ENCODE measurements at regions not wholly inside any gene's neighbourhood (a gene's known extent, or its start where the extent isn't known, plus 50 kb on each side); places are given as distances from the start of the nearest gene placed in this dataset.

DNA sequence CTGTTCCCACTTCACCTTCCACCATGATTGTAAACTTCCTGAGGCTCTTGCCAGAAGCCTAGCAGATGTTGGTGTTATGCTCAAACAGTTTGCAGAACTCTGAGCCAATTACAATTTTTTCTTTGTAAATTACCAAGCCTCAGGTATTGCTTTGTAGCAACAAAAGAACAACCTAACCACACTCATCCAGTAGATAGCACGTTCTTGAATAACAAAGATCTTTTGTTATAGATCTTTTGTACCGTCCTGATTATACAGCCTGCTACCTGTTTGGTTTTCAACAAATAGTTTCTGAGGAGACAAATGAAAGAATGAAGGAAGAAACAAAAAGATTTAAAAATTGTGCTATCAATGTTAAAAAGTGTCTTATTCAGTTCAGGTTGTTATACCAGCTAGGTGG lies 474.7 kb upstream of the ALCAM start:
- Mint-ChIP-seq H3K4me1 (no peaks in the 10 kb centered on the region), H3K9me3 (no peaks in the 10 kb centered on the region), H3K27me3 (no peaks in the 10 kb centered on the region), H3K27ac (no peak overlapping the region), H3K36me3 (ENCODE audit: low read depth) (no peaks in the 10 kb centered on the region), H3K4me3 (no peak overlapping the region)
- ChIA-PET POLR2A (no interaction called here), CTCF (no interaction called here)
- no peak for DNase-seq

GRCh38 chr3:104896624-104897023 lies 470.1 kb upstream of the ALCAM start:
- no peak overlapping the region for H3K4me3 Mint-ChIP-seq
- H3K9me3 Mint-ChIP-seq = no peaks in the 10 kb centered on the region
- H3K27me3 Mint-ChIP-seq = peaks cover 2% of the 10 kb centered on the region
- ChIA-PET POLR2A (interaction anchor here (0.6 kb wide), 1 partner anchor 1556 kb away, joined by 3 read pairs; no protein-coding TSS in a partner anchor), CTCF (no interaction called here)
- H3K4me1 Mint-ChIP-seq = no peaks in the 10 kb centered on the region
- DNase-seq = no peak
- H3K36me3 Mint-ChIP-seq (ENCODE audit: low read depth) = no peaks in the 10 kb centered on the region
- H3K27ac Mint-ChIP-seq = no peak overlapping the region

- ChIA-PET CTCF (no interaction called here), POLR2A (no interaction called here)
- Mint-ChIP-seq H3K27me3 (peaks cover 2% of the 10 kb centered on the region), H3K9me3 (peaks cover 2% of the 10 kb centered on the region), H3K4me3 (no peak overlapping the region), H3K4me1 (no peaks in the 10 kb centered on the region), H3K36me3 (ENCODE audit: low read depth) (no peaks in the 10 kb centered on the region), H3K27ac (no peak overlapping the region)
- no peak for DNase-seq
Measured at GRCh38 chr3:104901396-104901795, 465.3 kb upstream of the ALCAM start.

GRCh38 chr3:104903064-104903463 lies 463.6 kb upstream of the ALCAM start:
- Mint-ChIP-seq H3K27ac (no peak overlapping the region), H3K4me3 (no peak overlapping the region), H3K27me3 (peaks cover 2% of the 10 kb centered on the region), H3K4me1 (no peaks in the 10 kb centered on the region), H3K9me3 (peaks cover 6% of the 10 kb centered on the region), H3K36me3 (ENCODE audit: low read depth) (no peaks in the 10 kb centered on the region)
- ChIA-PET POLR2A (no interaction called here), CTCF (no interaction called here)
- DNase-seq = no peak

DNA sequence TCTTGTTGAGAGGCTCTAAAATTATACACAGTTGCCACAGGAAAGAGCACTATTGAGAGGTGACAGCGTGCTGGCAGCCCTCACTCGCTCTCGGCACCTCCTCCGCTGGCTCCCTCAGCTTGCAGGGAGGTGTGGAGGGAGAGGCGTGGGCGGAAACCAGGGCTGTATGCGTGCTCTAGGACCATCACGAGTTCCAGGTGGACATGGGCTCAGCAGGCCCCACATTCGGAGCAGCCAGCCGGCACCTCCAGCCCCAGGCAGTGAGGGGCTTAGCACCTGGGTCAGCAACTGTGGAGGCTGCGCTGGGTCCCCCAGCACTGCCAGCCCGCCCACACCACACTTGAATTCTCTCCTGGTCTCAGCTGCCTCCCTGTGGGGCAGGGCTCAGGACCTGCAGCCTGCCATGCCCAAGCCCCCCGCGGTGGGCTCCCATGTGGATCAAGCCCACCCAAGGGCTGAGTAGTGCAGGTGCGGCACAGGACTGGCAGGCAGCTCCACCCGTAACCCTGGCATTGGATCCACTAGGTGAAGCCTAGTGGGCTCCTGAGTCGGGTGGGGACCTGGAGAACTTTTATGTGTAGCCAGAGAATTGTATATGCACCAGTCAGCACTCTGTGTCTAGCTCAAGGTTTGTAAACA lies 460.6 kb upstream of the ALCAM start:
- Mint-ChIP-seq H3K27ac (no peak overlapping the region), H3K27me3 (no peaks in the 10 kb centered on the region), H3K4me1 (no peaks in the 10 kb centered on the region), H3K9me3 (peaks cover 6% of the 10 kb centered on the region), H3K36me3 (ENCODE audit: low read depth) (no peaks in the 10 kb centered on the region), H3K4me3 (no peak overlapping the region)
- DNase-seq = no peak
- ChIA-PET CTCF (no interaction called here), POLR2A (no interaction called here)

- Mint-ChIP-seq H3K27ac (no peak overlapping the region), H3K4me3 (no peak overlapping the region), H3K36me3 (ENCODE audit: low read depth) (no peaks in the 10 kb centered on the region), H3K9me3 (peaks cover 6% of the 10 kb centered on the region), H3K4me1 (no peaks in the 10 kb centered on the region), H3K27me3 (no peaks in the 10 kb centered on the region)
- ChIA-PET CTCF (no interaction called here), POLR2A (no interaction called here)
- no peak for DNase-seq
Measured at GRCh38 chr3:104907507-104907906, 459.2 kb upstream of the ALCAM start.

DNA sequence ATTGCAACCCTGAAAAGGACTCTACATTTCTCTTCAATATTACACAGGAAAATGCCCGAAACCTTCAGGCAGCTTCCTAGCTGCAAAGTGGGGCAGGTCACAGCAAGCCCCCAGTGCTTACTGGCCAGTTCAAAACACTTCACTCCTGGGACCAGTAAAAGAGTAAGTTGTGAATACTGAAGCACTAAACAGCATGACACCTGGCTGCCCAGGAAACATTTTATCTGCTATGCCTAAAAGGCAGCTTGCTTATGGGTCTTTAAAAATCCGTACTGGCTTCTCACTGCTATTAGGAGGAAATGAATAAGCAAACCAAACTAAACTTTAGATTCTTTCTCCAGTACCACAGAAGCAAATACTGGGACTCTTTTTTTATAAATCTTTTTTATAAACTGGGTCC lies 457.9 kb upstream of the ALCAM start:
- no peak for DNase-seq
- Mint-ChIP-seq H3K36me3 (ENCODE audit: low read depth) (no peaks in the 10 kb centered on the region), H3K4me1 (no peaks in the 10 kb centered on the region), H3K27me3 (no peaks in the 10 kb centered on the region), H3K9me3 (peaks cover 4% of the 10 kb centered on the region), H3K4me3 (no peak overlapping the region), H3K27ac (no peak overlapping the region)
- ChIA-PET CTCF (no interaction called here), POLR2A (no interaction called here)

DNA sequence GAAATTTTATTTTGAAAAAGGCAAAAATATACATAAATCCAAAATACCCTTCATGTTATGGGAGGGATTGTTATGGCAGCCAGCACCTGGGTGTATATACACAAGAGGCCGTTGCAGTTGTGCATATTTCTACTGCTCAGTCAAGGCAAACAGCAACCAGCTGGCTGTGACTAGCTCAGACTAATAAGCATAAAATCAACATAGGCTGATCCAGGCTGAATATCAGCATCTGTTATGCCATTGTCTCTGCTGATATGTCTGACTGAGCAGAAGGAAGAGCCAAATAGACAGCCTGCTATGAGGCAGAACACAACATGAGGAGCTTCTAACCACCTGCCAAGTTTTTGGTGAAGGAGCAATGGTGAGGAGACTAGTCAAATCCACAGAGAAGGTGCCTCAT lies 457.5 kb upstream of the ALCAM start:
- no peaks in the 10 kb centered on the region for H3K4me1 Mint-ChIP-seq
- POLR2A ChIA-PET = no interaction called here
- no peak overlapping the region for H3K4me3 Mint-ChIP-seq
- no peaks in the 10 kb centered on the region for H3K36me3 Mint-ChIP-seq (ENCODE audit: low read depth)
- CTCF ChIA-PET = no interaction called here
- H3K27me3 Mint-ChIP-seq = no peaks in the 10 kb centered on the region
- DNase-seq = no peak
- H3K9me3 Mint-ChIP-seq = peaks cover 4% of the 10 kb centered on the region
- H3K27ac Mint-ChIP-seq = no peak overlapping the region

- no peak for DNase-seq
- H3K4me1 Mint-ChIP-seq = no peaks in the 10 kb centered on the region
- no peaks in the 10 kb centered on the region for H3K36me3 Mint-ChIP-seq (ENCODE audit: low read depth)
- H3K4me3 Mint-ChIP-seq = no peak overlapping the region
- ChIA-PET CTCF (no interaction called here), POLR2A (no interaction called here)
- no peaks in the 10 kb centered on the region for H3K27me3 Mint-ChIP-seq
- peaks cover 4% of the 10 kb centered on the region for H3K9me3 Mint-ChIP-seq
- H3K27ac Mint-ChIP-seq = no peak overlapping the region
Measured at GRCh38 chr3:104909721-104910120, 457.0 kb upstream of the ALCAM start.

DNA sequence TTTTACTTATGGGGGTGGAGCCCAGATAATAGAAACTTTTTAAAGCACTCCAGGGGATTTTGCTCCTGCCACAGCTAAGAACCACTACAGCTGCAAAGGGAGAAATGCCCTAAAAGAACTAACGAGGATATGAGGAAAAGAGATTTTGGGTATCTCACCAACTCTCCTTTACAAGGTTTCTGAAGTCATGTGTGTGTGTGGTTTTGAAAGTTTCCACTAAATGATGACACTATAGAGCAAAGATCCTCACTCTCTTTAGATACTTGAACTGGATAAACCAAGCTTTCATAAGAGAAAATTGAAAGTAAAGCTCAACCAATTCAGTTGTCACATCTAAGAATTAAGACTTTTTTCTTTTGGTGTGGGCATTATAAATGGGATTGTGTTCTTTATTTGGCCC lies 455.3 kb upstream of the ALCAM start:
- DNase-seq = no peak
- CTCF ChIA-PET = interaction anchor here (0.6 kb wide), 1 partner anchor 1968 kb away, joined by 3 read pairs; no protein-coding TSS in a partner anchor
- H3K36me3 Mint-ChIP-seq (ENCODE audit: low read depth) = no peaks in the 10 kb centered on the region
- no peak overlapping the region for H3K27ac Mint-ChIP-seq
- POLR2A ChIA-PET = interaction anchor here (0.6 kb wide), 1 partner anchor 13 kb away, joined by 4 read pairs; no protein-coding TSS in a partner anchor
- no peaks in the 10 kb centered on the region for H3K27me3 Mint-ChIP-seq
- H3K4me1 Mint-ChIP-seq = no peaks in the 10 kb centered on the region
- peaks cover 4% of the 10 kb centered on the region for H3K9me3 Mint-ChIP-seq
- no peak overlapping the region for H3K4me3 Mint-ChIP-seq

DNA sequence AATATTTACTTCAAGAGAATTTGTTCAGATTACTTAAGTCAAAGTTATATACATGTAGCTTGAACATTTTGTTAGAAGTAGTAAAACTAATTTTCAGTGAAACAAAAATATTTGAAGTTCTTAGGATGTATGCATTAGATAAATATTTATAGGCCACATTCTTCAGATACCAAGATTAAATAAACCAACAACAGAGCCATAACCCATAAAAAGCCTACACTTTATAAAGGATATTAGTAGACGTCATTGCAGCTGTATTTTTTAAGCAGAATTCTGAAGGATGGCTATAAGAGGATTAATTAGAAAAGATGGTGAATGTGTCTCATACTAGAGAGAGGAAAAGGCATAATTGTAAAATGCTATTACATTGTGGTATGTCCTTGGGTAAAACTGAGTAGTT lies 449.7 kb upstream of the ALCAM start:
- no peaks in the 10 kb centered on the region for H3K4me1 Mint-ChIP-seq
- no peak for DNase-seq
- peaks cover 7% of the 10 kb centered on the region for H3K9me3 Mint-ChIP-seq
- ChIA-PET POLR2A (no interaction called here), CTCF (no interaction called here)
- H3K27me3 Mint-ChIP-seq = no peaks in the 10 kb centered on the region
- H3K36me3 Mint-ChIP-seq (ENCODE audit: low read depth) = no peaks in the 10 kb centered on the region
- H3K4me3 Mint-ChIP-seq = no peak overlapping the region
- H3K27ac Mint-ChIP-seq = no peak overlapping the region

GRCh38 chr3:104920512-104920911 lies 446.2 kb upstream of the ALCAM start:
- H3K4me3 Mint-ChIP-seq = no peak overlapping the region
- peaks cover 7% of the 10 kb centered on the region for H3K9me3 Mint-ChIP-seq
- H3K36me3 Mint-ChIP-seq (ENCODE audit: low read depth) = no peaks in the 10 kb centered on the region
- DNase-seq = no peak
- ChIA-PET POLR2A (no interaction called here), CTCF (no interaction called here)
- no peak overlapping the region for H3K27ac Mint-ChIP-seq
- H3K4me1 Mint-ChIP-seq = no peaks in the 10 kb centered on the region
- no peaks in the 10 kb centered on the region for H3K27me3 Mint-ChIP-seq

GRCh38 chr3:104933972-104934371 lies 432.7 kb upstream of the ALCAM start:
- no peaks in the 10 kb centered on the region for H3K4me1 Mint-ChIP-seq
- peaks cover 6% of the 10 kb centered on the region for H3K9me3 Mint-ChIP-seq
- no peak overlapping the region for H3K4me3 Mint-ChIP-seq
- CTCF ChIA-PET = no interaction called here
- no peak for DNase-seq
- H3K36me3 Mint-ChIP-seq (ENCODE audit: low read depth) = no peaks in the 10 kb centered on the region
- H3K27me3 Mint-ChIP-seq = no peaks in the 10 kb centered on the region
- POLR2A ChIA-PET = no interaction called here
- no peak overlapping the region for H3K27ac Mint-ChIP-seq

DNA sequence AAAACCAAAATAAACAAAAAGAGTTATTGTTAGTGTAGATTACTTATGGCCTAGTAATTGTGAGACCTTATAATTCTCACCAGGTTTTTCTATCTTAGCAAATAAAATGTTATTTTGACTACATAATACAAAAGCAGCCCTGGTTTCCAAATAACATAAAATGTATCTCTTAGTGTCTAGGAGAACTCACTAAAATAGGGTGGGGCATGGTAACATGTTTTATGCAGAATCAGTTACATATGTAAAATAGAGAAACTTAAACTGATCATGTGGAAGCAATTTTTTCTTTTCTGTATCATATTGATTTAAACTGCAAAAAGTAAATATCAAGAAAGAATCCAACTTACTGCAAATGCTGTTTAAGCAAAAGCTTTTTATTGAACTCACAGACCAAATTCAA lies 431.1 kb upstream of the ALCAM start:
- H3K4me1 Mint-ChIP-seq = no peaks in the 10 kb centered on the region
- no peak for DNase-seq
- H3K36me3 Mint-ChIP-seq (ENCODE audit: low read depth) = no peaks in the 10 kb centered on the region
- CTCF ChIA-PET = no interaction called here
- peaks cover 2% of the 10 kb centered on the region for H3K9me3 Mint-ChIP-seq
- POLR2A ChIA-PET = no interaction called here
- H3K27me3 Mint-ChIP-seq = no peaks in the 10 kb centered on the region
- no peak overlapping the region for H3K4me3 Mint-ChIP-seq
- H3K27ac Mint-ChIP-seq = no peak overlapping the region

Measured in activated CD4-positive, alpha-beta T cell treated with anti-CD3 and anti-CD28 coated beads, Interleukin-2, amount 10 ng/mL, durations not matched to agents 7 days and 5 days (primary cell).